IMR-90 (cell line): ENCODE measurements at regions not wholly inside any gene's neighbourhood (a gene's known extent, or its start where the extent isn't known, plus 50 kb on each side); places are given as distances from the start of the nearest gene placed in this dataset. TPM values are rescaled to one million over a fixed set of nuclear protein-coding genes. Genes with fewer than 3 reads are reported as not detected.

Experiments used
- ATAC-seq: fragments of 200-7000 bp; cut with Tn5 transposase; 2 replicates; pipeline ENCODE4 v1.9.1; 2020; ENCODE audit warnings: low read depth, mild to moderate bottlenecking, moderate library complexity
- BruUV-seq: library from RNA; stranded (reverse); fragments of 400-500 nt; replicated peaks from 2 replicates; lab custom pipeline; 2021; lab: Mats Ljungman, UMichigan
- CTCF ChIA-PET: fragments of 300-600 bp; formaldehyde crosslinking; extraction: SDS; loops from one replicate; lab custom pipeline; 2021; ENCODE audit warnings: antibody characterized with exemption; lab: Yijun Ruan, JAX
- POLR2A ChIA-PET: fragments of 300-600 bp; sonication (Branson Sonifier 250); formaldehyde crosslinking; loops from one replicate; lab custom pipeline; 2022; ENCODE audit warnings: antibody characterized with exemption; ENCODE audit not compliant: unreplicated experiment; lab: Charles Lee
- DNase-seq: peaks from one replicate; pipeline ENCODE4 v3.0.0; 2013
- H2AFZ ChIP-seq: replicated peaks from 2 replicates; pipeline ENCODE3; 2013; ENCODE audit warnings: low read length, mild to moderate bottlenecking; ENCODE audit not compliant: poor library complexity
- H2AK5ac ChIP-seq: 2 replicates; pipeline ENCODE4 v1.6.1; 2013; ENCODE audit warnings: low read depth, low read length, inconsistent platforms
- H2AK9ac ChIP-seq: replicated peaks from 2 replicates; pipeline ENCODE3; 2013; ENCODE audit warnings: mild to moderate bottlenecking, low read depth, low read length, moderate library complexity; ENCODE audit not compliant: poor library complexity
- H2BK120ac ChIP-seq: 2 replicates; pipeline ENCODE4 v1.6.1; 2013; ENCODE audit warnings: low read depth, low read length, inconsistent platforms
- H2BK15ac ChIP-seq: 3 replicates; pipeline ENCODE4 v1.6.1; 2013; ENCODE audit warnings: low read depth, low read length, inconsistent platforms
- H2BK20ac ChIP-seq: 2 replicates; pipeline ENCODE4 v1.6.1; 2013; ENCODE audit warnings: low read depth, mild to moderate bottlenecking, inconsistent platforms, low read length, moderate library complexity
- H2BK5ac ChIP-seq: 2 replicates; pipeline ENCODE4 v1.6.1; 2013; ENCODE audit warnings: mild to moderate bottlenecking, low read depth, low read length, inconsistent platforms; ENCODE audit not compliant: poor library complexity, severe bottlenecking
- H3K14ac ChIP-seq: replicated peaks from 2 replicates; pipeline ENCODE4 v1.6.1; 2013; ENCODE audit warnings: low read depth, low read length, inconsistent platforms
- H3K18ac ChIP-seq: 2 replicates; pipeline ENCODE4 v1.6.1; 2013; ENCODE audit warnings: low read depth, low read length, control low read depth
- H3K23ac ChIP-seq: 2 replicates; pipeline ENCODE4 v1.6.1; 2013; ENCODE audit warnings: low read depth, low read length, inconsistent platforms
- H3K27ac ChIP-seq: 2 replicates; pipeline ENCODE4 v1.5.1; 2013; ENCODE audit warnings: mild to moderate bottlenecking, control low read depth, low read length; ENCODE audit not compliant: insufficient read depth
- H3K27me3 ChIP-seq: 2 replicates; pipeline ENCODE4 v1.6.1; 2013; ENCODE audit warnings: low read length; ENCODE audit not compliant: control insufficient read depth, insufficient read depth
- H3K36me3 ChIP-seq: 2 replicates; pipeline ENCODE4 v1.6.1; 2013; ENCODE audit warnings: low read length, mixed read lengths; ENCODE audit not compliant: control insufficient read depth, insufficient read depth
- H3K4ac ChIP-seq: 2 replicates; pipeline ENCODE4 v1.6.1; 2013; ENCODE audit warnings: low read depth, low read length, inconsistent platforms
- H3K4me1 ChIP-seq: 2 replicates; pipeline ENCODE4 v1.6.1; 2013; ENCODE audit warnings: low read length, mixed read lengths; ENCODE audit not compliant: control insufficient read depth, insufficient read depth
- H3K4me2 ChIP-seq: 2 replicates; pipeline ENCODE4 v1.6.1; 2013; ENCODE audit warnings: low read depth, mild to moderate bottlenecking, control low read depth, low read length, moderate library complexity
- H3K4me3 ChIP-seq: 2 replicates; pipeline ENCODE4 v1.5.1; 2013; ENCODE audit warnings: low read depth, mild to moderate bottlenecking, control low read depth, low read length, moderate library complexity; ENCODE audit not compliant: insufficient read depth
- H3K56ac ChIP-seq: 2 replicates; pipeline ENCODE4 v1.6.1; 2013; ENCODE audit warnings: low read length, inconsistent platforms; ENCODE audit not compliant: insufficient read depth; ENCODE audit errors: extremely low read depth
- H3K79me1 ChIP-seq, 2 experiments: 2 replicates each; pipeline ENCODE4 v1.6.1; 2013; ENCODE audit warnings: low read length in 2 of 2, inconsistent platforms in 1 of 2, low read depth in 1 of 2
- H3K9ac ChIP-seq: 2 replicates; pipeline ENCODE4 v1.6.1; 2013; ENCODE audit warnings: low read depth, low read length, control low read depth
- H3K9me1 ChIP-seq: 2 replicates; pipeline ENCODE4 v1.6.1; 2013; ENCODE audit warnings: low read length, inconsistent platforms; ENCODE audit not compliant: insufficient read depth
- H3K9me3 ChIP-seq: 2 replicates; pipeline ENCODE4 v1.6.1; 2013; ENCODE audit warnings: low read length; ENCODE audit not compliant: control insufficient read depth, insufficient read depth
- H4K20me1 ChIP-seq: 2 replicates; pipeline ENCODE4 v1.6.1; 2013; ENCODE audit warnings: low read length, inconsistent platforms; ENCODE audit not compliant: insufficient read depth
- H4K5ac ChIP-seq: 2 replicates; pipeline ENCODE4 v1.6.1; 2013; ENCODE audit warnings: mild to moderate bottlenecking, low read depth, low read length, control low read depth
- H4K8ac ChIP-seq, 2 experiments: 2 replicates each; pipeline ENCODE4 v1.6.1; 2013; ENCODE audit warnings: low read depth in 2 of 2, low read length in 2 of 2, control low read depth in 1 of 2, inconsistent platforms in 1 of 2
- H4K91ac ChIP-seq: 2 replicates; pipeline ENCODE4 v1.6.1; 2013; ENCODE audit warnings: low read depth, low read length, inconsistent platforms; ENCODE audit not compliant: insufficient read depth
- CEBPB ChIP-seq: IDR thresholded peaks from 2 replicates; pipeline ENCODE4 v1.6.1; 2012; ENCODE audit warnings: low read depth, low read length, improper control_type of control experiment
- CTCF ChIP-seq: conservative IDR thresholded peaks from 2 replicates; pipeline ENCODE4 v1.5.1; 2012; ENCODE audit warnings: mild to moderate bottlenecking, low read depth, low read length, improper control_type of control experiment
- FOS ChIP-seq: fragments of 150-350 bp; IDR thresholded peaks from 2 replicates; pipeline ENCODE4 v1.6.1; 2016; ENCODE audit warnings: low read depth, low read length
- MAFK ChIP-seq: IDR thresholded peaks from 2 replicates; pipeline ENCODE4 v1.6.1; 2012; ENCODE audit warnings: low read depth, low read length, improper control_type of control experiment
- POLR2A ChIP-seq: IDR thresholded peaks from 2 replicates; pipeline ENCODE4 v1.6.1; 2012; ENCODE audit warnings: mild to moderate bottlenecking, low read depth, low read length
- RFX5 ChIP-seq: IDR thresholded peaks from 2 replicates; pipeline ENCODE4 v1.8.0; 2012; ENCODE audit warnings: low read depth, mild to moderate bottlenecking, low read length, moderate library complexity
- WGBS, 2 experiments: methylation state at CpG; one replicate each; pipeline versions ENCODE4 v1.1.5 to v1.1.7; 2013; ENCODE audit warnings: missing lambda C conversion rate in 2 of 2; ENCODE audit not compliant: insufficient read length in 1 of 2; ENCODE audit errors: extremely low coverage in 2 of 2; 5-methylcytosine and 5-hydroxymethylcytosine counted together
- dilution Hi-C: fragments of 300-500 bp; cut with HindIII; formaldehyde crosslinking; loops from one replicate; pipeline ENCODE4 v1.14.3; 2018; ENCODE audit warnings: low sequenced_read_pairs; ENCODE audit not compliant: unreplicated experiment
- in situ Hi-C: fragments of 300-500 bp; cut with MboI; formaldehyde crosslinking; loops from 3 replicates; pipeline ENCODE4 v1.14.3; 2019; ENCODE audit warnings: low sequenced_read_pairs, inconsistent platforms, mixed read lengths
- intact Hi-C: fragments of 100-400 bp; cut with micrococcal nuclease; formaldehyde crosslinking; loops from 2 replicates; pipeline ENCODE4 v1.10.0; 2022
- microRNA-seq, 2 experiments: library from miRNA; stranded (forward) in 1 of 2; unstranded in 1 of 2; fragments of 10-50 nt in 1 of 2; fragments of <30 nt in 1 of 2; gene quantifications in 1 of 2; microRNA quantifications in 1 of 2; one replicate each; pipeline versions ENCODE3 to v1.1.0; 2013 to 2020; ENCODE audit not compliant: insufficient read depth in 1 of 2, insufficient read length in 1 of 2, unreplicated experiment in 1 of 2
- small RNA-seq, 5 experiments: library from RNA; depleted of rRNA; stranded (forward); fragments of <200 nt; gene quantifications; one replicate each; pipeline ENCODE3, GENCODE V24; 2012
- TF ChIP-seq, protein P1 (sequence below): fragments of 150-350 bp; IDR thresholded peaks from 2 replicates; pipeline ENCODE4 v1.6.1; 2016; ENCODE audit warnings: low read depth, mild to moderate bottlenecking, low read length, moderate library complexity, borderline replicate concordance

- H2BK5ac ChIP-seq: no peak overlapping the region
- no peak overlapping the region for H3K14ac ChIP-seq
- ATAC-seq (no peak), DNase-seq (no peak)
- no peak overlapping the region for H3K4me2 ChIP-seq
- ChIA-PET POLR2A (no interaction called here), CTCF (no interaction called here)
- H3K9ac ChIP-seq: no peak overlapping the region
- no peak overlapping the region for H3K56ac ChIP-seq
- no peaks in the 10 kb centered on the region; the same call in 1 of the 2 replicates for H3K27me3 ChIP-seq
- no peak overlapping the region for H2AK5ac ChIP-seq
- H3K18ac ChIP-seq: no peak overlapping the region
- H3K9me1 ChIP-seq: no peaks in the 10 kb centered on the region
- H2BK15ac ChIP-seq: no peak overlapping the region
- no peaks in the 10 kb centered on the region for H3K36me3 ChIP-seq
- no peak overlapping the region for H4K8ac ChIP-seq
- no peak overlapping the region for H3K23ac ChIP-seq
- dilution Hi-C loops: no loop called here
- no peaks in the 10 kb centered on the region for H4K20me1 ChIP-seq
- BruUV-seq: no TSS peak
- in situ Hi-C loops: no loop called here
- no peak overlapping the region for H4K5ac ChIP-seq
- intact Hi-C loops: no loop called here
- no peaks in the 10 kb centered on the region for H3K79me1 ChIP-seq
- no peak overlapping the region for H3K4ac ChIP-seq
- peaks cover 3% of the 10 kb centered on the region; the same call in 1 of the 2 replicates for H3K4me1 ChIP-seq
- H2BK120ac ChIP-seq: no peak overlapping the region
- H2AK9ac ChIP-seq: no peak overlapping the region
- no peak overlapping the region for H2AFZ ChIP-seq
- no peak for TF ChIP-seq FOS
- no peak for TF ChIP-seq POLR2A
- no peak for TF ChIP-seq MAFK
- TF ChIP-seq CEBPB: no peak
- TF ChIP-seq CTCF: no peak
- no peak for TF ChIP-seq RFX5
- TF ChIP-seq, protein P1, sequence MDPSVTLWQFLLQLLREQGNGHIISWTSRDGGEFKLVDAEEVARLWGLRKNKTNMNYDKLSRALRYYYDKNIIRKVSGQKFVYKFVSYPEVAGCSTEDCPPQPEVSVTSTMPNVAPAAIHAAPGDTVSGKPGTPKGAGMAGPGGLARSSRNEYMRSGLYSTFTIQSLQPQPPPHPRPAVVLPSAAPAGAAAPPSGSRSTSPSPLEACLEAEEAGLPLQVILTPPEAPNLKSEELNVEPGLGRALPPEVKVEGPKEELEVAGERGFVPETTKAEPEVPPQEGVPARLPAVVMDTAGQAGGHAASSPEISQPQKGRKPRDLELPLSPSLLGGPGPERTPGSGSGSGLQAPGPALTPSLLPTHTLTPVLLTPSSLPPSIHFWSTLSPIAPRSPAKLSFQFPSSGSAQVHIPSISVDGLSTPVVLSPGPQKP: no peak
- no CpG with 5 or more reads among the region's 3 CpGs for WGBS, 2 experiments
- H3K4me3 ChIP-seq: no peak overlapping the region
- no peak overlapping the region for H4K91ac ChIP-seq
- no peak overlapping the region for H3K27ac ChIP-seq
- no peak overlapping the region for H2BK20ac ChIP-seq
- H3K9me3 ChIP-seq: no peaks in the 10 kb centered on the region
These were observed 52.1 kb upstream of the KAZN start for GRCh38 chr1:14546416-14546815.

Small RNAs in the stretch of these regions (microRNA-seq; reads per million reads assigned to microRNA genes)
- gene RNU6-1265P (ENCODE audit: insufficient read depth, insufficient read length): not detected

Small RNAs in the stretch of these regions (small RNA-seq; reads per million reads assigned to genes)
- 0.16 to 30.7 (median 0.34) reads per million in 5 experiments for gene RNU6-1265P
